Osteoblast (primary cell): ENCODE measurements at regions not wholly inside any gene's neighbourhood (a gene's known extent, or its start where the extent isn't known, plus 50 kb on each side); places are given as distances from the start of the nearest gene placed in this dataset.

Source experiments
- DNase-seq: peaks from one replicate; pipeline ENCODE4 v3.0.0; 2011; ENCODE audit warnings: low spot score, mixed read lengths; ENCODE audit not compliant: insufficient read length; ENCODE audit errors: missing footprints
- H2AFZ ChIP-seq: 2 replicates; pipeline ENCODE4 v1.6.0; 2011; ENCODE audit warnings: mild to moderate bottlenecking, low read length
- H3K27ac ChIP-seq: 2 replicates; pipeline ENCODE4 v1.5.1; 2011; ENCODE audit warnings: mild to moderate bottlenecking, low read depth, low read length, moderate library complexity
- H3K27me3 ChIP-seq: 2 replicates; pipeline ENCODE4 v1.6.0; 2012; ENCODE audit warnings: mild to moderate bottlenecking, control low read depth, inconsistent platforms, low read length, moderate library complexity; ENCODE audit not compliant: insufficient read depth
- H3K36me3 ChIP-seq: 2 replicates; pipeline ENCODE4 v1.5.1; 2011; ENCODE audit warnings: mild to moderate bottlenecking, low read length, control low read depth, moderate library complexity; ENCODE audit not compliant: insufficient read depth
- H3K4me1 ChIP-seq: 2 replicates; pipeline ENCODE4 v1.5.1; 2011; ENCODE audit warnings: mild to moderate bottlenecking, low read length, control low read depth, moderate library complexity; ENCODE audit not compliant: insufficient read depth
- H3K4me2 ChIP-seq: 2 replicates; pipeline ENCODE4 v1.6.0; 2011; ENCODE audit warnings: mild to moderate bottlenecking, low read length; ENCODE audit not compliant: insufficient read depth
- H3K4me3 ChIP-seq: fragments of 200-600 bp; sonication (generic); 3 replicates; pipeline ENCODE4 v1.5.1; 2012; ENCODE audit warnings: mild to moderate bottlenecking, low read length, inconsistent platforms; ENCODE audit not compliant: insufficient read depth
- H3K79me2 ChIP-seq: 2 replicates; pipeline ENCODE4 v1.6.0; 2012; ENCODE audit warnings: mild to moderate bottlenecking, low read length, control low read depth, inconsistent platforms; ENCODE audit not compliant: insufficient read depth
- H3K9me3 ChIP-seq: 2 replicates; pipeline ENCODE4 v1.5.1; 2011; ENCODE audit warnings: low read depth, low read length, control low read depth
- H4K20me1 ChIP-seq: 2 replicates; pipeline ENCODE4 v1.6.0; 2012; ENCODE audit warnings: mild to moderate bottlenecking, low read length, control low read depth; ENCODE audit not compliant: insufficient read depth
- CTCF ChIP-seq: IDR thresholded peaks from 2 replicates; pipeline ENCODE4 v1.5.1; 2011; ENCODE audit warnings: mild to moderate bottlenecking, low read depth, low read length, moderate library complexity; ENCODE audit errors: extremely low read depth

- H3K27ac ChIP-seq, result no peak overlapping the region
- H2AFZ ChIP-seq, result no peak overlapping the region
- no peaks in the 10 kb centered on the region for H3K36me3 ChIP-seq
- DNase-seq, result no peak
- H3K79me2 ChIP-seq, result no peaks in the 10 kb centered on the region
- peaks cover 2% of the 10 kb centered on the region for H3K9me3 ChIP-seq
- no peaks in the 10 kb centered on the region for H3K4me1 ChIP-seq
- H3K4me3 ChIP-seq, result no peak overlapping the region
- no peak overlapping the region for H3K4me2 ChIP-seq
- H3K27me3 ChIP-seq, result no peaks in the 10 kb centered on the region
- no peak for TF ChIP-seq CTCF
- H4K20me1 ChIP-seq, result no peaks in the 10 kb centered on the region
Observed at GRCh38 chr9:29976981-29977380, 2403.7 kb upstream of the C9orf72 start.

GRCh38 chr9:29981013-29981412, 2403.4 kb upstream of the ACO1 start:
- H2AFZ ChIP-seq, result no peak overlapping the region
- H4K20me1 ChIP-seq, result no peaks in the 10 kb centered on the region
- no peaks in the 10 kb centered on the region for H3K27me3 ChIP-seq
- H3K4me2 ChIP-seq, result no peak overlapping the region
- H3K9me3 ChIP-seq, result peaks cover 2% of the 10 kb centered on the region
- no peaks in the 10 kb centered on the region for H3K79me2 ChIP-seq
- TF ChIP-seq CTCF, result no peak
- no peaks in the 10 kb centered on the region for H3K4me1 ChIP-seq
- DNase-seq, result no peak
- no peak overlapping the region for H3K4me3 ChIP-seq
- no peaks in the 10 kb centered on the region for H3K36me3 ChIP-seq
- no peak overlapping the region for H3K27ac ChIP-seq

- H3K4me2 ChIP-seq, result no peak overlapping the region
- H3K9me3 ChIP-seq, result no peaks in the 10 kb centered on the region
- H3K4me1 ChIP-seq, result no peaks in the 10 kb centered on the region
- no peaks in the 10 kb centered on the region for H4K20me1 ChIP-seq
- no peaks in the 10 kb centered on the region for H3K79me2 ChIP-seq
- H2AFZ ChIP-seq, result no peak overlapping the region
- H3K36me3 ChIP-seq, result no peaks in the 10 kb centered on the region
- H3K27ac ChIP-seq, result no peak overlapping the region
- no peak for DNase-seq
- no peaks in the 10 kb centered on the region for H3K27me3 ChIP-seq
- no peak overlapping the region for H3K4me3 ChIP-seq
- no peak for TF ChIP-seq CTCF
Observed at GRCh38 chr9:29999645-30000044, 2384.8 kb upstream of the ACO1 start.

GRCh38 chr9:30010691-30011090, 2373.8 kb upstream of the ACO1 start:
- no peak overlapping the region for H3K27ac ChIP-seq
- no peaks in the 10 kb centered on the region for H3K4me1 ChIP-seq
- no peak overlapping the region for H3K4me3 ChIP-seq
- H3K79me2 ChIP-seq, result no peaks in the 10 kb centered on the region
- no peaks in the 10 kb centered on the region for H3K9me3 ChIP-seq
- H3K27me3 ChIP-seq, result no peaks in the 10 kb centered on the region
- no peak for TF ChIP-seq CTCF
- no peaks in the 10 kb centered on the region for H4K20me1 ChIP-seq
- no peak for DNase-seq
- no peaks in the 10 kb centered on the region for H3K36me3 ChIP-seq
- no peak overlapping the region for H3K4me2 ChIP-seq
- no peak overlapping the region for H2AFZ ChIP-seq
